ENCODE measurements at regions not wholly inside any gene's neighbourhood (a gene's known extent, or its start where the extent isn't known, plus 50 kb on each side); places are given as distances from the start of the nearest gene placed in this dataset.

DNA sequence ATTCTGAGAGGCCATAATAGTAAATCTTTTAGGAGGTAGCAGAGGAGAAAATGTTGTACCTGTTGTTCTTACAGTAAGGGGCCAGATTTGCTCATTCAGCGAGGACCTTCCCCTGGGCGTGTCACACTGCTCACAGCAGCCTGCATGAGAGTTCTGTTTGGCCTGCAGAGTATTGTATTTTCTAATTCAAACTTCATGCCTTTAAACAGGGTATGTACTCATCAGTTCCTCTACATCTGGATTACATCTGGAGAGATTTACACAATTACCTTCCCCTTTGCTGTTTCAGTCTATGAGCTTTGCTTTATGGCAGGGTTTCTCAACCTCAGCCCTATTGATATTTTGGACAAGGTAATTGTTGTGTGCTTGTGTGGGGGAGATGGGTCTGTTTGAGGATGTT lies 170.9 kb upstream of the STK32A start:
- TF ChIP-seq, protein P1, sequence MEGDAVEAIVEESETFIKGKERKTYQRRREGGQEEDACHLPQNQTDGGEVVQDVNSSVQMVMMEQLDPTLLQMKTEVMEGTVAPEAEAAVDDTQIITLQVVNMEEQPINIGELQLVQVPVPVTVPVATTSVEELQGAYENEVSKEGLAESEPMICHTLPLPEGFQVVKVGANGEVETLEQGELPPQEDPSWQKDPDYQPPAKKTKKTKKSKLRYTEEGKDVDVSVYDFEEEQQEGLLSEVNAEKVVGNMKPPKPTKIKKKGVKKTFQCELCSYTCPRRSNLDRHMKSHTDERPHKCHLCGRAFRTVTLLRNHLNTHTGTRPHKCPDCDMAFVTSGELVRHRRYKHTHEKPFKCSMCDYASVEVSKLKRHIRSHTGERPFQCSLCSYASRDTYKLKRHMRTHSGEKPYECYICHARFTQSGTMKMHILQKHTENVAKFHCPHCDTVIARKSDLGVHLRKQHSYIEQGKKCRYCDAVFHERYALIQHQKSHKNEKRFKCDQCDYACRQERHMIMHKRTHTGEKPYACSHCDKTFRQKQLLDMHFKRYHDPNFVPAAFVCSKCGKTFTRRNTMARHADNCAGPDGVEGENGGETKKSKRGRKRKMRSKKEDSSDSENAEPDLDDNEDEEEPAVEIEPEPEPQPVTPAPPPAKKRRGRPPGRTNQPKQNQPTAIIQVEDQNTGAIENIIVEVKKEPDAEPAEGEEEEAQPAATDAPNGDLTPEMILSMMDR (IDR thresholded peaks at IDR 0.05), result no peak
- no peak for TF ChIP-seq POLR2A (IDR thresholded peaks at IDR 0.05)
